Urinary bladder (tissue), 3 donors: ENCODE measurements at regions not wholly inside any gene's neighbourhood (a gene's known extent, or its start where the extent isn't known, plus 50 kb on each side); places are given as distances from the start of the nearest gene placed in this dataset.

Experiments
- DNase-seq: peaks from one replicate; pipeline ENCODE4 v3.0.0-alpha.2; 2015; ENCODE audit errors: extremely low spot score
- H3K27ac ChIP-seq: one replicate; pipeline ENCODE4 v1.5.1; 2013; ENCODE audit warnings: low read depth, mild to moderate bottlenecking, moderate library complexity
- H3K36me3 ChIP-seq: one replicate; pipeline ENCODE4 v1.6.1; 2013; ENCODE audit warnings: mild to moderate bottlenecking, moderate library complexity; ENCODE audit not compliant: insufficient read depth
- H3K4me1 ChIP-seq: one replicate; pipeline ENCODE4 v1.6.1; 2013; ENCODE audit warnings: mild to moderate bottlenecking, moderate library complexity; ENCODE audit not compliant: insufficient read depth
- H3K4me3 ChIP-seq: one replicate; pipeline ENCODE4 v1.5.1; 2013; ENCODE audit warnings: low read depth, low read length
- WGBS: extraction: QIAGEN DNeasy Blood & Tissue Kit; methylation state at CpG from one replicate; pipeline ENCODE4 v1.1.7; 2013; 5-methylcytosine and 5-hydroxymethylcytosine counted together
- donor health status: healthy with polysubstance abuse.
- donor health status: healthy.

DNA sequence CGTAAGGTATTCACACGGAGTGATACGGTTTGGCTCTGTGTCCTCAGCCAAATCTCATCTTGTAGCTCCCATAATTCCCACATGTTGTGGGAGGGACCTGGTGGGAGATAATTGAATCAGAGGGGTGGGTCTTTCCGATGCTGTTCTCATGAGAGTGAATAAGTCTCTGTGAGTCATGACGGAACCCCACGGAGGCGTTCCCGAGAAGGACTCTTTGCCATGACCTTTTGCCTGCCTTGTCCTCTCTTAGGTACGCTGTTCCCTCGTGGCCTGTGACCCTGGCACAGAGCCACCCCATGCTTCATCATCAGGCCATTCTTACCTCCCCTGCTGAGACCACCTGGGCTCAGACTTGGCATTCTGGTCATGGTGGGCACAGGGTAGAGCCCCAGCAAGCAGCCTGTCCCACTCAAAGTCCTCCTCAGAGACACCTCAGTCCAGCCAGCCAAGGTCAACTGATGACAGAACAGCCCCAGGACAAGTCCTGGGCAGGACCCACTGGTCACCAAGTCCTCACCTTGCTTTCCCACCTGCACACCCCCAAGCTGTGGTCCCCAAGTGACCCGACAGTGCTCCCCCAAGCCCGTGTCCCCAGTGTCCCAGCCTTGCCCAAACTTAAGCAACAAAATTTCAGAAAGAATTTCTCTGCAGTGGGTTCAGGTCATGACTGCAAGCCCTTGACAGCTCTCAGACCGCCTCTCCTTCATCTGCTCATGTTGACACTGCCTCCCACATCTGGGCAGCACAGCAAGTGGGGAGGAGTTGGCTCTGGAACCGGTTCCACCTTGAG is 158.4 kb downstream of the ACTL8 start:
- Histone ChIP-seq H3K36me3 (no peaks in the 10 kb centered on the region), H3K4me1 (no peaks in the 10 kb centered on the region), H3K4me3 (no peak overlapping the region), H3K27ac (no peak overlapping the region)
- WGBS = 77% methylated on average over 14 of the region's 14 CpGs
- DNase-seq = no peak

DNA sequence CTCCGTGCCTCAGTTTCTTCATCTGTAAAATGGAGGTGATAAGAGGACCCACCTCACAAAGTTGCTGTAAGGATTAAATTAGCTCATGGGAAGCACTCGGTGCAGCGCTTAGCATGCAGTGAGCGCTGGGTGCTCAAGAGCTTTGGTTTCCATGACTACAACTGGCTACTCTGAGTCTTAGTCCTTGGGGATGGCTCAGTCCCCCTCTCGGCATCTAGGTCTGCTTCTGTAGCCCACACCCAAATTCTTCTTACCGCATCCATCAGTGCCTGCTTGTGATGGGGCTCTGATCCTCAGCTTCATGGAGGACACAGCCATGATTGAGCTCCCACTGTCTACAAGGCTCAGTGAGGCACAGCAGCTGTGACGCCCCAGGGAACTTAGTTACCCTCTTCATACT is 159.0 kb downstream of the ACTL8 start:
- no peak overlapping the region for H3K27ac ChIP-seq
- no peak for DNase-seq
- no peak overlapping the region for H3K4me3 ChIP-seq
- 84% methylated on average over 7 of the region's 7 CpGs for WGBS
- no peaks in the 10 kb centered on the region for H3K36me3 ChIP-seq
- no peaks in the 10 kb centered on the region for H3K4me1 ChIP-seq

DNA sequence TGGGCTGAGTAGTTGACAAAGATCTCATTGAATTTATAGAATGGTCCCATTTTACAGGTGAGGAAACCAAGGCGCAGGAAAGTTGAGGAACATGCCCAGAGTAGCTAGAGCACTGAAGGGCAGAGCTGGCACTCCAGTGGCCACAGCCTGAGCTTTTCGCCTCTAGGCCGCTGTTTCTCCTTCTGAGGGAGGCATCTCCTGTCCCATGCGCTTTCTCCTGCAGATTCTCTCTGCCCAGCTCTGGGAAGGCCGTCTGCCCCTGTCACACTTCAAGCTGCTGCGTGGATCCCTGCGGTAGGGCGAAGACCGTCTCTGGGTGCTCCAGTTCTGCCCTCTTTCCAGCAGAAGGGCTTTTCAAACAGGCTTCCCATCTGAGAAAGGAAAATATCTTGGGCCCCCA is 159.9 kb downstream of the ACTL8 start:
- no peak for DNase-seq
- 63% methylated on average over 9 of the region's 9 CpGs for WGBS

GRCh38 chr1:17915511-17916197 is 160.5 kb downstream of the ACTL8 start:
- no peaks in the 10 kb centered on the region for H3K4me1 ChIP-seq
- H3K4me3 ChIP-seq = no peak overlapping the region
- no peak overlapping the region for H3K27ac ChIP-seq
- WGBS = 10% methylated on average over 7 of the region's 7 CpGs
- H3K36me3 ChIP-seq = no peaks in the 10 kb centered on the region
- DNase-seq = no peak

More for the DNA sequence above, 159.9 kb downstream of the ACTL8 start:
- H3K4me3 ChIP-seq = no peak overlapping the region
- no peak overlapping the region for H3K27ac ChIP-seq
- H3K4me1 ChIP-seq = no peaks in the 10 kb centered on the region
- no peaks in the 10 kb centered on the region for H3K36me3 ChIP-seq

- no peak overlapping the region for H3K27ac ChIP-seq
- H3K36me3 ChIP-seq = no peaks in the 10 kb centered on the region
- H3K4me3 ChIP-seq = no peak overlapping the region
- no peaks in the 10 kb centered on the region for H3K4me1 ChIP-seq
- no peak for DNase-seq
- 84% methylated on average over 3 of the region's 3 CpGs for WGBS
Measured at GRCh38 chr1:17916702-17917101, 161.6 kb downstream of the ACTL8 start.

GRCh38 chr1:17919525-17920439 is 164.6 kb downstream of the ACTL8 start:
- Histone ChIP-seq H3K27ac (no peak overlapping the region), H3K36me3 (no peaks in the 10 kb centered on the region), H3K4me3 (no peak overlapping the region), H3K4me1 (no peaks in the 10 kb centered on the region)
- whole genome bisulfite sequencing = 39% methylated on average over 10 of the region's 10 CpGs
- DNase-seq = no peak

DNA sequence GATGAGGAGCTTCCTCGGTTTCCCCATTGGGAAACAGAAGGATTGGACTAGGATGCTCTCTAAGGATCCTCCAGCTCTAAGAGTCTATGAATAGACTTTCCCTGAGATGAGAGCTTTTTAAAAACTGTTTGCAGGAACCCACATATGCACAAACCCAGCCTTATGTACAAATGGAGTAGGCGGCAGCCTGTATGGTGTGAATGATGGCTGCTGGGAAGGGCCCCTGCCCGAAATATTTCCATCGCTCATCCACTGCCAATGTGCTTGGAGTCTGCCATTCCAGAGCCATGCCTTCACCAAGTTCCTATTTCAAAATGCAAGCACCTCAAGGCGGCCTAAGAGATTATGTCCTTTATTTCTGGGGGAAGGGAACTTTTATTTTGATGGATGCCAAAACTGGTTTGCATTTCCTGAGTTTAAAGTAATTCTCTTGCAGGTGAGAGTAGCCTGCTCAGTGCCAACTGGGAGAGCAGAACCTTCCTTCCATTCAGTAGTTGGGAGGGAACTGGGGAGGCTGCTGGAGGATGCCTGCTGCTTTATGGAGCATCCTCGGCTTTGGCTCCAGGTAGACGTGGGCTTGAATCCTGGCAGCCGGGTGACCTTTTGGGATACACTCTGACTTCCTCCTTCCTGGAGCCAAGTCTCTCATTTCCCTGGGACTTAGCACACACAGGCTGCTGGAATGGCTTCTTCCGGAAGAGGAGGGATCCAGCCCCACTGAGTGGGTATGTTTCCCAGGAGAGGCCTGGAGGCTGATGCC is 165.9 kb downstream of the ACTL8 start:
- DNase-seq = no peak
- WGBS = 63% methylated on average over 9 of the region's 9 CpGs
- no peaks in the 10 kb centered on the region for H3K4me1 ChIP-seq
- H3K27ac ChIP-seq = no peak overlapping the region
- no peak overlapping the region for H3K4me3 ChIP-seq
- no peaks in the 10 kb centered on the region for H3K36me3 ChIP-seq

- DNase-seq = no peak
- Histone ChIP-seq H3K4me3 (no peak overlapping the region), H3K36me3 (no peaks in the 10 kb centered on the region), H3K27ac (no peak overlapping the region), H3K4me1 (no peaks in the 10 kb centered on the region)
- 10% methylated on average over 6 of the region's 6 CpGs for WGBS
Measured at GRCh38 chr1:17922833-17923232, 167.7 kb downstream of the ACTL8 start.

GRCh38 chr1:17923666-17924065 is 168.5 kb downstream of the ACTL8 start:
- no peak for DNase-seq
- Histone ChIP-seq H3K4me1 (no peaks in the 10 kb centered on the region), H3K4me3 (no peak overlapping the region), H3K27ac (no peak overlapping the region), H3K36me3 (no peaks in the 10 kb centered on the region)
- 77% methylated on average over 4 of the region's 4 CpGs for WGBS

GRCh38 chr1:17924578-17924977 is 169.4 kb downstream of the ACTL8 start:
- H3K4me3 ChIP-seq = no peak overlapping the region
- no peak for DNase-seq
- no peak overlapping the region for H3K27ac ChIP-seq
- H3K36me3 ChIP-seq = no peaks in the 10 kb centered on the region
- no peaks in the 10 kb centered on the region for H3K4me1 ChIP-seq

DNA sequence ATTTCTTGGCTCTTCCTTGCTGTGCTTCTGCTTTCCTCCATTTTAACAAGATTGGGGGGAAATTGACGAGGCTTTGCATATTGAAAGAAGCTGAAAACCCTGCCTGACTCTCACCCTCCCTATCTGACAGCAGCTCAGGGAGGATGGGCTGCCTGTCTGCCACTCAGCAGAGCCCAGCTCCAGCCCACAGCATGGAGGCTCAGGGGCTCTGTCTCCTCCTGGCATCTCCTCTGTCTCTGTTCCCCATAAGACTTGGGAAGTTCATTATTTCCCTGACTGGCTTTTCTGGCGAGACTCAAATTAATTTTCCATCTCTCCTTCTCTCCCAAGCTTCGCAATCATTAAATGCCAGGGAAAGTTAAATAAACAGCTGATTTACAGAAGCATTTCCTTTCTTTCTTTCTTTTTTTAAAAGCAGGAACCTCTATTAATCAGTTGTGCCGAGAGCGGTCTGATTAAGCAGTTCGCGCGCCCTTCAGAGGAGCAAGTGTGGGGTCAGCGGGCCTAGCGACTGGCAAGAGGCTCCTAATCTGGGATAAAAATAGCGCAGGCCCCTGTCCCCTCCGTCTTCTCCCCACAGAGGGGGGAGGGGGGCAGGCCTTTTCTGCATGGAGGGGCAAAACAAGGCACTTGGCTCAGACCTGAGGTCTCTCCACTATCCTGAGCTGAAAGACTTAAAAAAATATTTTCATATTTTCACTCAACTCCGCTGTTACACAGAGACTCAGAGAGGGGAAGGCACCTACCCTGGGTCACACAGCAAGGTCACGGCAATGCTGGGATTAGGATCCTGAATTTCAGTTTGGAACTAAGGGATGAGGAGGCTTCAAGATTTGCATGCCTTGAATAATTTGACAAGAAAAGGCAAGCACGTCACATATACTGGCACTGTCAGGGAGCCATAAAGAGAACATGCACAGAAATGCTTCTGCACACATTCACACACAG is 170.4 kb downstream of the ACTL8 start:
- 54% methylated on average over 15 of the region's 15 CpGs for WGBS

DNA sequence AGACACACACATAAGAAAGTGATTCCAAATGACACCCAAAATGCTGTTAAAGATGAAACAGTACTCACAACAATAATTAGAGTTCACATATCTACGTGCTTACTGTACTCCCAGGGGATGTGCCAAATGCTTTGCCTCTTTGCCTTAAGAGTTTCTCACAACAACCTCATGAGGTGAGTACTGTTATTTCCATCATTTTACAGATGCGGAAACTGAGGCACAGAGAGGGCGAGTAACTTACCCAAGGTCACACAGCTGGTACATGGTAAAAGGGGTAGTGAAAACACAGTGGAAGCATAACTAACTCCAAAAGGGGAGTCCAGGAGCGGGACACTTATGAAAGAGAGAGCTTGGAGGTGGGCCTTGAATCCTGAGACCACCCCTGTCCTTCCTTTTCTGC is 171.8 kb downstream of the ACTL8 start:
- Histone ChIP-seq H3K4me1 (no peaks in the 10 kb centered on the region), H3K4me3 (no peak overlapping the region), H3K36me3 (no peaks in the 10 kb centered on the region), H3K27ac (no peak overlapping the region)
- WGBS = 87% methylated on average over 4 of the region's 4 CpGs
- DNase-seq = no peak

More for the DNA sequence above, 170.4 kb downstream of the ACTL8 start:
- Histone ChIP-seq H3K27ac (no peak overlapping the region), H3K4me1 (no peaks in the 10 kb centered on the region), H3K4me3 (no peak overlapping the region), H3K36me3 (no peaks in the 10 kb centered on the region)
- no peak for DNase-seq
